Vagina (tissue), 2 donors: ENCODE measurements at regions not wholly inside any gene's neighbourhood (a gene's known extent, or its start where the extent isn't known, plus 50 kb on each side); places are given as distances from the start of the nearest gene placed in this dataset.

Experiments
- CTCF ChIP-seq, 3 experiments: fragments of 450-650 bp in 2 of 3; fragments of 200-600 bp in 1 of 3; sonication (generic) in 1 of 3; IDR thresholded peaks; one replicate each; pipeline ENCODE4 v1.5.1; 2017 to 2019; ENCODE audit warnings: antibody characterized with exemption in 3 of 3, mild to moderate bottlenecking in 2 of 3, moderate library complexity in 2 of 3
- POLR2A ChIP-seq, 2 donors: fragments of 450-650 bp; IDR thresholded peaks; one replicate each; pipeline ENCODE4 v1.6.1; 2017; ENCODE audit warnings: antibody characterized with exemption in 2 of 2, mild to moderate bottlenecking in 2 of 2, moderate library complexity in 2 of 2
- POLR2AphosphoS5 ChIP-seq, 2 donors: sonication (generic); formaldehyde crosslinking; IDR thresholded peaks; one replicate each; pipeline ENCODE4 v1.9.0; 2017; ENCODE audit warnings: antibody characterized with exemption in 2 of 2, mild to moderate bottlenecking in 2 of 2, low read depth in 1 of 2; ENCODE audit not compliant: insufficient read depth in 1 of 2

- TF ChIP-seq POLR2A (IDR thresholded peaks at IDR 0.05) (no peak), POLR2AphosphoS5 (IDR thresholded peaks at IDR 0.05; ENCODE audit: insufficient read depth in 1 of 2, low read depth in 1 of 2) (no peak), CTCF (IDR thresholded peaks at IDR 0.05) (no peak)
Measured at GRCh38 chr7:51472873-51473272, 156.3 kb upstream of the COBL start.
